WTC11 (cell line): ENCODE measurements at regions not wholly inside any gene's neighbourhood (a gene's known extent, or its start where the extent isn't known, plus 50 kb on each side); places are given as distances from the start of the nearest gene placed in this dataset.
A peak's percentile ranks its signal among the peaks of the same experiment; 100 is the strongest.

Experiments used
- ATAC-seq: fragments of 200-7000 bp; cut with Tn5 transposase; 2 replicates; pipeline ENCODE4 v1.10.0; 2021; ENCODE audit warnings: mild to moderate bottlenecking, moderate library complexity
- CTCF ChIA-PET: fragments of 300-600 bp; sonication (Branson Sonifier 250); formaldehyde crosslinking; loops from one replicate; lab custom pipeline; 2021; ENCODE audit warnings: antibody characterized with exemption; lab: Charles Lee
- POLR2A ChIA-PET: fragments of 350-600 bp; sonication (Branson Sonifier 250); formaldehyde crosslinking; loops from one replicate; lab custom pipeline; 2021; ENCODE audit warnings: antibody characterized with exemption; lab: Charles Lee
- DNase-seq: peaks from one replicate; pipeline ENCODE4 v3.0.0; 2021; ENCODE audit warnings: low spot score
- H3K27ac Mint-ChIP-seq: 2 replicates; pipeline ENCODE4 v1.8.0; 2021; ENCODE audit warnings: mixed read lengths
- H3K27me3 Mint-ChIP-seq: 2 replicates; pipeline ENCODE4 v1.8.0; 2021; ENCODE audit warnings: low read depth, mild to moderate bottlenecking, moderate library complexity, mixed read lengths
- H3K36me3 Mint-ChIP-seq: 2 replicates; pipeline ENCODE4 v1.8.0; 2021; ENCODE audit warnings: mixed read lengths
- H3K4me1 Mint-ChIP-seq: 2 replicates; pipeline ENCODE4 v1.8.0; 2022; ENCODE audit warnings: mixed read lengths
- H3K4me3 Mint-ChIP-seq: 2 replicates; pipeline ENCODE4 v1.8.0; 2021; ENCODE audit warnings: mild to moderate bottlenecking, moderate library complexity, mixed read lengths
- H3K9me3 Mint-ChIP-seq: 2 replicates; pipeline ENCODE4 v1.8.0; 2021; ENCODE audit warnings: mixed read lengths
- AR ChIP-seq: fragments of 250-450 bp; sonication (Bioruptor Pico); IDR thresholded peaks from 2 replicates; pipeline ENCODE4 v1.9.0; 2021; ENCODE audit warnings: mild to moderate bottlenecking
- ATF1 ChIP-seq: sonication (generic); formaldehyde crosslinking; IDR thresholded peaks from 2 replicates; pipeline ENCODE4 v1.8.1; 2023; ENCODE audit warnings: mild to moderate bottlenecking, moderate library complexity, missing genetic modification reagents
- ATF2 ChIP-seq: sonication (generic); formaldehyde crosslinking; IDR thresholded peaks from 2 replicates; pipeline ENCODE4 v1.8.1; 2022; ENCODE audit warnings: low read depth, missing genetic modification reagents, borderline replicate concordance
- ATF3 ChIP-seq: sonication (generic); formaldehyde crosslinking; conservative IDR thresholded peaks from 2 replicates; pipeline ENCODE4 v1.8.1; 2022; ENCODE audit warnings: mild to moderate bottlenecking, missing genetic modification reagents
- ATF6 ChIP-seq: sonication (generic); formaldehyde crosslinking; IDR thresholded peaks from 2 replicates; pipeline ENCODE4 v1.8.1; 2023; ENCODE audit warnings: mild to moderate bottlenecking, missing genetic modification reagents
- CDX4 ChIP-seq: fragments of 250-450 bp; sonication (Bioruptor Pico); IDR thresholded peaks from 2 replicates; pipeline ENCODE4 v1.9.0; 2021; ENCODE audit warnings: moderate library complexity, mild to moderate bottlenecking, inconsistent platforms, borderline replicate concordance
- E2F1 ChIP-seq: sonication (generic); formaldehyde crosslinking; IDR thresholded peaks from 2 replicates; pipeline ENCODE4 v1.8.0; 2022; ENCODE audit warnings: mild to moderate bottlenecking, missing genetic modification reagents
- E2F5 ChIP-seq: sonication (generic); formaldehyde crosslinking; IDR thresholded peaks from 2 replicates; pipeline ENCODE4 v1.8.1; 2022; ENCODE audit warnings: mild to moderate bottlenecking, moderate library complexity, missing genetic modification reagents
- FOXJ3 ChIP-seq: sonication (generic); formaldehyde crosslinking; IDR thresholded peaks from 2 replicates; pipeline ENCODE4 v1.9.0; 2021; ENCODE audit warnings: missing genetic modification reagents, mild to moderate bottlenecking, borderline replicate concordance
- FOXP4 ChIP-seq: sonication (generic); formaldehyde crosslinking; IDR thresholded peaks from 2 replicates; pipeline ENCODE4 v1.8.0; 2022; ENCODE audit warnings: mild to moderate bottlenecking, missing genetic modification reagents
- GABPB1 ChIP-seq: sonication (generic); formaldehyde crosslinking; IDR thresholded peaks from 2 replicates; pipeline ENCODE4 v1.8.1; 2023; ENCODE audit warnings: mild to moderate bottlenecking, missing genetic modification reagents
- HMGA2 ChIP-seq: fragments of 250-450 bp; sonication (Bioruptor Pico); IDR thresholded peaks from 2 replicates; pipeline ENCODE4 v1.4.0; 2021; ENCODE audit warnings: mild to moderate bottlenecking, moderate library complexity
- IRF1 ChIP-seq: sonication (generic); formaldehyde crosslinking; IDR thresholded peaks from 2 replicates; pipeline ENCODE4 v1.8.0; 2023; ENCODE audit warnings: missing genetic modification reagents
- OVOL2 ChIP-seq: fragments of 250-450 bp; sonication (Bioruptor Pico); IDR thresholded peaks from 2 replicates; pipeline ENCODE4 v1.9.0; 2021; ENCODE audit warnings: mild to moderate bottlenecking, borderline replicate concordance
- PRRX2 ChIP-seq: fragments of 250-450 bp; sonication (Bioruptor Pico); IDR thresholded peaks from 2 replicates; pipeline ENCODE4 v1.8.0; 2021; ENCODE audit warnings: mild to moderate bottlenecking
- RORB ChIP-seq: fragments of 250-450 bp; sonication (Bioruptor Pico); IDR thresholded peaks from 2 replicates; pipeline ENCODE4 v1.9.0; 2021; ENCODE audit warnings: mild to moderate bottlenecking
- SP1 ChIP-seq: sonication (generic); formaldehyde crosslinking; conservative IDR thresholded peaks from 2 replicates; pipeline ENCODE4 v1.8.1; 2022; ENCODE audit warnings: missing genetic modification reagents
- ZNF396 ChIP-seq: fragments of 250-450 bp; sonication (Bioruptor Pico); IDR thresholded peaks from 2 replicates; pipeline ENCODE4 v1.8.0; 2021; ENCODE audit warnings: mild to moderate bottlenecking, moderate library complexity, borderline replicate concordance
- ZNF423 ChIP-seq: fragments of 250-450 bp; sonication (Bioruptor Pico); IDR thresholded peaks from 2 replicates; pipeline ENCODE4 v2.1.2; 2022; ENCODE audit warnings: mild to moderate bottlenecking, moderate library complexity
- ZNF512 ChIP-seq: sonication (generic); formaldehyde crosslinking; IDR thresholded peaks from 2 replicates; pipeline ENCODE4 v1.8.1; 2022; ENCODE audit warnings: missing genetic modification reagents, borderline replicate concordance

GRCh38 chr7:13016036-13016581 is 328.7 kb downstream of the ARL4A start (continued):
- no peak for TF ChIP-seq AR (CRISPR knock-in tag)
- no peak for TF ChIP-seq FOXP4 (CRISPR knock-in tag)
- TF ChIP-seq ATF6 (CRISPR knock-in tag): no peak
- TF ChIP-seq SP1 (CRISPR knock-in tag): no peak
- no peak for TF ChIP-seq ATF1
- no peak for TF ChIP-seq RORB (CRISPR knock-in tag)
- no peak for TF ChIP-seq E2F5
- TF ChIP-seq ZNF396 (CRISPR knock-in tag): no peak
- TF ChIP-seq ZNF512: no peak

GRCh38 chr7:13016592-13017332 is 329.3 kb downstream of the ARL4A start:
- ChIA-PET POLR2A (no interaction called here), CTCF (interaction anchor here (4.7 kb wide), 1 partner anchor 330 kb away, joined by 18 read pairs; the partner anchor contains the start of gene ARL4A)
- Mint-ChIP-seq H3K4me1 (peaks cover 36% of the 10 kb centered on the region), H3K36me3 (no peaks in the 10 kb centered on the region), H3K9me3 (no peaks in the 10 kb centered on the region), H3K27me3 (no peaks in the 10 kb centered on the region), H3K4me3 (no peak overlapping the region), H3K27ac (no peak overlapping the region)
- ATAC-seq (peak; percentile 13; the same call in 1 of the 2 replicates), DNase-seq (no peak)
- TF ChIP-seq ZNF423 (CRISPR knock-in tag) (no peak), OVOL2 (CRISPR knock-in tag) (no peak), GABPB1 (CRISPR knock-in tag) (no peak), ATF3 (CRISPR knock-in tag) (no peak), IRF1 (no peak), E2F1 (CRISPR knock-in tag) (no peak), PRRX2 (CRISPR knock-in tag) (no peak), HMGA2 (no peak), FOXJ3 (no peak), ATF2 (CRISPR knock-in tag) (no peak), CDX4 (no peak)
